ENCODE measurements at regions not wholly inside any gene's neighbourhood (a gene's known extent, or its start where the extent isn't known, plus 50 kb on each side); places are given as distances from the start of the nearest gene placed in this dataset.
"Not testable (repeated sequence)": the region's sequence is repeated elsewhere in the genome, so short reads cannot be mapped to it uniquely, and the experiment has no call there.

- not testable (repeated sequence) for TF ChIP-seq CTCF (conservative IDR thresholded peaks at IDR 0.05 in 1 of 2, IDR thresholded peaks at IDR 0.05 in 1 of 2; ENCODE audit: extremely low read depth in 1 of 2, insufficient read depth in 1 of 2, low read depth in 1 of 2, low read length in 2 of 2); EZH2 (IDR thresholded peaks at IDR 0.05; ENCODE audit: borderline replicate concordance, low read length)
Measured at GRCh38 chr17:16839242-16840175, 132.4 kb downstream of the TNFRSF13B start.
